T47D (cell line): ENCODE measurements at regions not wholly inside any gene's neighbourhood (a gene's known extent, or its start where the extent isn't known, plus 50 kb on each side); places are given as distances from the start of the nearest gene placed in this dataset.

Source experiments
- DNase-seq, 2 experiments: peaks; one replicate each; pipeline versions ENCODE4 v3.0.0 to v3.0.0-alpha.2; 2011 to 2012; ENCODE audit warnings: low read depth in 1 of 2, low spot score in 1 of 2
- JUND ChIP-seq: IDR thresholded peaks from 2 replicates; pipeline ENCODE4 v1.6.1; 2012; ENCODE audit warnings: low read depth
- in situ Hi-C: cut with HindIII; loops from 2 replicates; pipeline ENCODE4 v1.10.0; 2016; ENCODE audit warnings: low sequenced_read_pairs, low pct_unique_long_range_greater_than_20kb

DNA sequence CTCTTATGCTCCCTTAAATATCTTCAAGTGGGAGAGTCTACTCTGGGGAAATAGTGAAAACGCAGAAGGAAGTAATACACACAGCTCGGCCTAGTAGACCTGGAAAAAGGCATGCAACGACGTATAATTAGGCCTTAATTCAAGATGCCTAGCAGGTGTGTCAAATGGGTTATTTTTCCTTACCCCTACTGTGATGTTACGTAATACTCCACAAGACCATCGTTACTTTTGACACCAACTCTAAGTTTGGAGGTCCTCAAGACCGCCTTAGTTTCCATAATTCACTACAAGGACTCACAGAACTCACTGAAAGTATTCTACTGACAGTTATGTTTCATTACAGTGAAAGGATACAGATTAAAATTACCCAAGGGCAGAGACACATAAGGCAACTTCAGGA is 1024.3 kb upstream of the MAP3K7 start:
- no peak for TF ChIP-seq JUND
- in situ Hi-C loops, result no loop called here

DNA sequence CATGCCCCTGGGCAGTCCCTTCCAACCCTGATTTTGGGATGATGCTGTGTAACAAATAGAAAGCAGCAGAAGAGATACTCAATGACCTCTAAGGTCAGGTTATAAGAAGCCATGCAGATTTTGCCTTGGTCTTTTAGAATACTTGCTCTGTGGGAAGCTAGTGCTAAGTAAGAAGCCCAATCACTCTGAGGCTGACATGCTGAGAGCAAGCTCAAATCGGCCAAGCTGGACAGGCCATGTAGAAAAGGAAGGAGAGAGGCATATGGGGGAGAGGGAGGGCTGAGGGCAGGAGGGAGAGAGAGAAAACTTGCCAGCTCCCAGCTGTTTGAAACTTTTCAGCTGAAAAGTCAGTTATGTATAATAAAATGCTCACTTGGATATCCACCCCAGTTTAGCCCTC is 1021.6 kb upstream of the MAP3K7 start:
- in situ Hi-C loops, result no loop called here
- no peak for DNase-seq
- no peak for TF ChIP-seq JUND

More for the DNA sequence above, 1024.3 kb upstream of the MAP3K7 start:
- no peak for DNase-seq

- TF ChIP-seq JUND, result no peak
- in situ Hi-C loops, result no loop called here
Observed at GRCh38 chr6:91606148-91606901, 1019.5 kb upstream of the MAP3K7 start.

DNA sequence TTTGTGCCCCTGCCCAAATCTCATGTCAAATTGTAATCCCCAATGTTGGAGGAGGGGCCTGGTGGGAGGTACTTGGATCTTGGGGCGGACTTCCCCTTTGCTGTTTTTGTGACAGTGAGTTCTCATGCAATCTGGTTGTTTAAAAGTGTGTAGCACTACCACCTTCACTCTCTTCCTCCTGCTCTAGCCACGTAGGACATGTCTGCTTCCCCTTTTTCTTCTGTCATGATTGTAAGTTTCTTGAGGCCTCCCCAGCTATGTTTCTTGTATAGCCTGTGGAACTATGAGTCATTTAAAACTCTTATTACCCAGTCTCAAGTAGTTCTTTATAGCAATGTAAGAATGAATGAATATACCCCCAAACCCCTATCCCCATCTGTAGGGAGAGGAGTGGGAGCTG is 1013.7 kb upstream of the MAP3K7 start:
- TF ChIP-seq JUND, result no peak
- in situ Hi-C loops, result no loop called here
- no peak for DNase-seq

More at GRCh38 chr6:91606148-91606901, 1019.5 kb upstream of the MAP3K7 start:
- no peak for DNase-seq

- in situ Hi-C loops, result no loop called here
- no peak for TF ChIP-seq JUND
- DNase-seq, result no peak
Observed at GRCh38 chr6:91590191-91590590, 1003.3 kb upstream of the MAP3K7 start.

DNA sequence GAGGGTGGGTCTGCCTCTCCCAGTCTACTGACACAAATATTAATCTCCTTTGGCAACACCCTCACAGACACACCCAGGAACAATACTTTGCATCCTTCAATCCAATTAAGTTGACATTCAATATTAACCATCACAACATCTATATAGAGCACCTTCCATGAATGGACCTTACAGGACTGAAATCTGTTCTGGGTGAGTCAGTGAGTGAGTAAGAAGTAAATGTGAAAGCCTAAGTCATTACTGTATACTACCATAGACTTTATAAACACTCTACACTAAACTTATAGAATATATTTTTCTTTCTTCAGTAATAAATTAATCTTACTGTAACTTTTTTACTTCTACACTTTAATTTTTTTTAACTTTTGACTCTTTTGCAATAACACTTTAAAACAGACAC is 993.8 kb upstream of the MAP3K7 start:
- in situ Hi-C loops, result no loop called here
- DNase-seq, result no peak
- no peak for TF ChIP-seq JUND

GRCh38 chr6:91575032-91575431 is 988.2 kb upstream of the MAP3K7 start:
- no peak for DNase-seq
- in situ Hi-C loops, result no loop called here
- TF ChIP-seq JUND, result no peak

GRCh38 chr6:91573826-91574416 is 987.0 kb upstream of the MAP3K7 start:
- in situ Hi-C loops, result no loop called here
- no peak for DNase-seq
- TF ChIP-seq JUND, result no peak

GRCh38 chr6:91572878-91573277 is 986.0 kb upstream of the MAP3K7 start:
- DNase-seq, result no peak
- no peak for TF ChIP-seq JUND
- in situ Hi-C loops, result no loop called here

- no peak for DNase-seq
- no peak for TF ChIP-seq JUND
- in situ Hi-C loops, result no loop called here
Observed at GRCh38 chr6:91569071-91569470, 982.2 kb upstream of the MAP3K7 start.

DNA sequence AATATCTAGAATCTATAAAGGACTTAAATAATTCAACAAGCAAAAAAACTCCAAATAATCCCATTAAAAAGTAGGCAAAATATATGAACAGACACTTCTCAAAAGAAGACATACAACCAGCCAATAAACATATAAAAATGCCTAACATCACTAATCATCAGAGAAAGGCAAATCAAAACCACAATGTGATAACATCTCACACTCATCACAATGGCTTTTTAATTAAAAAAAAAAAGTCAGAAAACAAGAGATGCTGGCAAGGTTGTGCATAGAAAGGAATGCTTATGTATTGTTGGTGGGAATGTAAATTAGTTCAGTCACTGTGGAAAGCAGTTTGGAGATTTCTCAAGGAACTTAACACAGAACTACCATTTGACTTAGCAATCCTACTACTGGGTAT is 979.6 kb upstream of the MAP3K7 start:
- no peak for DNase-seq
- TF ChIP-seq JUND, result no peak
- in situ Hi-C loops, result no loop called here

DNA sequence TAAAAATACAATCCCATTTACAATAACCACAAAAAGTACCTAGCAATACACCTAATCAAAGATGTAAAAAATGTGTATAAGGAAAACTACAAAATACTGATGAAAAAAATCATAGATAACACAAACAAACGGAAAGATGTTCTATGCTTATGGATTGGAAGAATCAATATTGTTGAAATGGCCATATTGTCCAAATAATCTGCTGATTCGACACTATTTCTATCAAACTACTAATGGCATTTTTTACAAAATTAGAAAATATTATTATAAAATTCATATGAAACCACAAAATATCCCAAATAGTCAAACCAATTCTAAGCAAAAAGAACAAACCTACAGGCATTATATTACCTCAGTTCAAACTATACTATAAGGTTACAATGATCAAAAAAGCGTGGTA is 978.3 kb upstream of the MAP3K7 start:
- in situ Hi-C loops, result no loop called here
- no peak for TF ChIP-seq JUND
- no peak for DNase-seq

- no peak for DNase-seq
- in situ Hi-C loops, result no loop called here
- no peak for TF ChIP-seq JUND
Observed at GRCh38 chr6:91562955-91563354, 976.1 kb upstream of the MAP3K7 start.

- in situ Hi-C loops, result no loop called here
- TF ChIP-seq JUND, result no peak
- DNase-seq, result no peak
Observed at GRCh38 chr6:91560409-91560808, 973.5 kb upstream of the MAP3K7 start.
